H1 (cell line): ENCODE measurements at regions not wholly inside any gene's neighbourhood (a gene's known extent, or its start where the extent isn't known, plus 50 kb on each side); places are given as distances from the start of the nearest gene placed in this dataset.
A peak's percentile ranks its signal among the peaks of the same experiment; 100 is the strongest.

Experiments used
- BRCA1 ChIP-seq: IDR thresholded peaks from 2 replicates; pipeline ENCODE4 v1.6.1; 2012; ENCODE audit warnings: low read depth, low read length, improper control_type of control experiment
- CBX8 ChIP-seq: fragments of 300-800, 300-1000 bp; sonication (generic); IDR thresholded peaks from 2 replicates; pipeline ENCODE4 v1.7.1; 2016; ENCODE audit warnings: low read depth, low read length, borderline replicate concordance
- KDM1A ChIP-seq: fragments of 200-600, 300-600 bp; sonication (generic); IDR thresholded peaks from 2 replicates; pipeline ENCODE4 v1.7.1; 2016; ENCODE audit warnings: mild to moderate bottlenecking, low read length, borderline replicate concordance
- POLR2A ChIP-seq, 2 experiments: IDR thresholded peaks; 1 replicate in 1 of 2; 2 replicates in 1 of 2; pipeline ENCODE4 v1.6.1; 2011; ENCODE audit warnings: low read depth in 2 of 2, low read length in 2 of 2, mild to moderate bottlenecking in 2 of 2; ENCODE audit errors: control extremely low read depth in 1 of 2
- POLR2AphosphoS5 ChIP-seq: IDR thresholded peaks from 2 replicates; pipeline ENCODE4 v1.6.1; 2011; ENCODE audit warnings: low read depth, low read length
- SAP30 ChIP-seq: fragments of 300-600 bp; sonication (generic); IDR thresholded peaks from 2 replicates; pipeline ENCODE4 v1.7.1; 2012; ENCODE audit warnings: low read length, moderate library complexity, mild to moderate bottlenecking, inconsistent platforms; ENCODE audit not compliant: insufficient read depth, insufficient replicate concordance
- SP2 ChIP-seq: IDR thresholded peaks from 2 replicates; pipeline ENCODE4 v1.6.1; 2012; ENCODE audit warnings: mild to moderate bottlenecking, low read length, inconsistent platforms
- SP4 ChIP-seq: IDR thresholded peaks from 2 replicates; pipeline ENCODE4 v1.6.1; 2012; ENCODE audit warnings: low read length, inconsistent platforms
- SRF ChIP-seq: IDR thresholded peaks from 2 replicates; pipeline ENCODE4 v1.6.1; 2011; ENCODE audit warnings: mild to moderate bottlenecking, low read depth, low read length, moderate library complexity
- SUZ12 ChIP-seq: fragments of 200-600 bp; sonication (generic); IDR thresholded peaks from 2 replicates; pipeline ENCODE4 v1.6.1; 2012; ENCODE audit warnings: mild to moderate bottlenecking, inconsistent platforms, low read length, moderate library complexity, mixed read lengths
- TF ChIP-seq, protein P1 (sequence below): fragments of 300-600 bp; sonication (generic); IDR thresholded peaks from 2 replicates; pipeline ENCODE4 v1.7.1; 2012; ENCODE audit warnings: low read length, moderate library complexity, mild to moderate bottlenecking, inconsistent platforms; ENCODE audit not compliant: insufficient replicate concordance

DNA sequence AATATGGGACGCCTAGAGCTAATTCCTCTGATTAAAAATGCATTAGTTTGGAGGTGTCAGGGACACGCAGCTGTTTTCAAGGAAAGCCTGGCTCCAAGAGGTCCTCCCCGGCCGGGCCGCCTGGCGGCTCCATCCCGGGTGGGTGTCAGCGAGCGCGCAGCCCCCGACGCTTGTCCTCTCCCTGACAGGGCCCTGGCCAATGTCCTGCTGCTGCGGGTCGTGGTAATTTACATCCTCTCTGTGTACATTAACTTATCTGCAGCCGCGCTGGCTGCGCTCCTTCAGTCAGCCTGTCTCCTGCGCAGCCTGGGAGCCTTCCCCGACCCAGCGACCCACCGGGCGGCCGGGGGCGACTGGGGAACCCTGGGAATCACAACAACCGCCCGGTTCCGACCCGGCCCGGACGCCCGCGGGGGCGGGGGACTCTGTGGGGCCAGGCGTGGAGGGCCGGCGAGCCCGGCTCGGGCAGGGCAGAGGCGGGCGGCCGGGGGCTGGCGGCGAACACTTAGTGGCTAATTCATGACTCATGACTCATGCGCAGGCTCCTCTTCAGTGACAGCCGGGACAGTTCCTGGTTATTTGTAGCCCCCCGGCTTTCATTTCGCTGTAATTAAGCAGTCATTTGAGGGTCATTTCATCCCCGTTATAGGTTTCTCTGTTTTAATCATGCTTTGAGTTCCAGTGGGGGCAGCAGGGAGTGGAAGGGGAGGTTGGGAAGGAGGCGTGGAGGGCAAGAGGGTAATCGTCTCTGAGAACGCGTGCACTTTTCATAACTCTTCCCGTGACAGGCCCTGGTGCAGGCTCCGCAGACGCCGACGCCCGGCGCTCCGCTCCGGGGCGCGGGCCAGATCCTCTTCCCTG lies 141.9 kb upstream of the CTAGE1 start (continued):
- TF ChIP-seq, protein P1, sequence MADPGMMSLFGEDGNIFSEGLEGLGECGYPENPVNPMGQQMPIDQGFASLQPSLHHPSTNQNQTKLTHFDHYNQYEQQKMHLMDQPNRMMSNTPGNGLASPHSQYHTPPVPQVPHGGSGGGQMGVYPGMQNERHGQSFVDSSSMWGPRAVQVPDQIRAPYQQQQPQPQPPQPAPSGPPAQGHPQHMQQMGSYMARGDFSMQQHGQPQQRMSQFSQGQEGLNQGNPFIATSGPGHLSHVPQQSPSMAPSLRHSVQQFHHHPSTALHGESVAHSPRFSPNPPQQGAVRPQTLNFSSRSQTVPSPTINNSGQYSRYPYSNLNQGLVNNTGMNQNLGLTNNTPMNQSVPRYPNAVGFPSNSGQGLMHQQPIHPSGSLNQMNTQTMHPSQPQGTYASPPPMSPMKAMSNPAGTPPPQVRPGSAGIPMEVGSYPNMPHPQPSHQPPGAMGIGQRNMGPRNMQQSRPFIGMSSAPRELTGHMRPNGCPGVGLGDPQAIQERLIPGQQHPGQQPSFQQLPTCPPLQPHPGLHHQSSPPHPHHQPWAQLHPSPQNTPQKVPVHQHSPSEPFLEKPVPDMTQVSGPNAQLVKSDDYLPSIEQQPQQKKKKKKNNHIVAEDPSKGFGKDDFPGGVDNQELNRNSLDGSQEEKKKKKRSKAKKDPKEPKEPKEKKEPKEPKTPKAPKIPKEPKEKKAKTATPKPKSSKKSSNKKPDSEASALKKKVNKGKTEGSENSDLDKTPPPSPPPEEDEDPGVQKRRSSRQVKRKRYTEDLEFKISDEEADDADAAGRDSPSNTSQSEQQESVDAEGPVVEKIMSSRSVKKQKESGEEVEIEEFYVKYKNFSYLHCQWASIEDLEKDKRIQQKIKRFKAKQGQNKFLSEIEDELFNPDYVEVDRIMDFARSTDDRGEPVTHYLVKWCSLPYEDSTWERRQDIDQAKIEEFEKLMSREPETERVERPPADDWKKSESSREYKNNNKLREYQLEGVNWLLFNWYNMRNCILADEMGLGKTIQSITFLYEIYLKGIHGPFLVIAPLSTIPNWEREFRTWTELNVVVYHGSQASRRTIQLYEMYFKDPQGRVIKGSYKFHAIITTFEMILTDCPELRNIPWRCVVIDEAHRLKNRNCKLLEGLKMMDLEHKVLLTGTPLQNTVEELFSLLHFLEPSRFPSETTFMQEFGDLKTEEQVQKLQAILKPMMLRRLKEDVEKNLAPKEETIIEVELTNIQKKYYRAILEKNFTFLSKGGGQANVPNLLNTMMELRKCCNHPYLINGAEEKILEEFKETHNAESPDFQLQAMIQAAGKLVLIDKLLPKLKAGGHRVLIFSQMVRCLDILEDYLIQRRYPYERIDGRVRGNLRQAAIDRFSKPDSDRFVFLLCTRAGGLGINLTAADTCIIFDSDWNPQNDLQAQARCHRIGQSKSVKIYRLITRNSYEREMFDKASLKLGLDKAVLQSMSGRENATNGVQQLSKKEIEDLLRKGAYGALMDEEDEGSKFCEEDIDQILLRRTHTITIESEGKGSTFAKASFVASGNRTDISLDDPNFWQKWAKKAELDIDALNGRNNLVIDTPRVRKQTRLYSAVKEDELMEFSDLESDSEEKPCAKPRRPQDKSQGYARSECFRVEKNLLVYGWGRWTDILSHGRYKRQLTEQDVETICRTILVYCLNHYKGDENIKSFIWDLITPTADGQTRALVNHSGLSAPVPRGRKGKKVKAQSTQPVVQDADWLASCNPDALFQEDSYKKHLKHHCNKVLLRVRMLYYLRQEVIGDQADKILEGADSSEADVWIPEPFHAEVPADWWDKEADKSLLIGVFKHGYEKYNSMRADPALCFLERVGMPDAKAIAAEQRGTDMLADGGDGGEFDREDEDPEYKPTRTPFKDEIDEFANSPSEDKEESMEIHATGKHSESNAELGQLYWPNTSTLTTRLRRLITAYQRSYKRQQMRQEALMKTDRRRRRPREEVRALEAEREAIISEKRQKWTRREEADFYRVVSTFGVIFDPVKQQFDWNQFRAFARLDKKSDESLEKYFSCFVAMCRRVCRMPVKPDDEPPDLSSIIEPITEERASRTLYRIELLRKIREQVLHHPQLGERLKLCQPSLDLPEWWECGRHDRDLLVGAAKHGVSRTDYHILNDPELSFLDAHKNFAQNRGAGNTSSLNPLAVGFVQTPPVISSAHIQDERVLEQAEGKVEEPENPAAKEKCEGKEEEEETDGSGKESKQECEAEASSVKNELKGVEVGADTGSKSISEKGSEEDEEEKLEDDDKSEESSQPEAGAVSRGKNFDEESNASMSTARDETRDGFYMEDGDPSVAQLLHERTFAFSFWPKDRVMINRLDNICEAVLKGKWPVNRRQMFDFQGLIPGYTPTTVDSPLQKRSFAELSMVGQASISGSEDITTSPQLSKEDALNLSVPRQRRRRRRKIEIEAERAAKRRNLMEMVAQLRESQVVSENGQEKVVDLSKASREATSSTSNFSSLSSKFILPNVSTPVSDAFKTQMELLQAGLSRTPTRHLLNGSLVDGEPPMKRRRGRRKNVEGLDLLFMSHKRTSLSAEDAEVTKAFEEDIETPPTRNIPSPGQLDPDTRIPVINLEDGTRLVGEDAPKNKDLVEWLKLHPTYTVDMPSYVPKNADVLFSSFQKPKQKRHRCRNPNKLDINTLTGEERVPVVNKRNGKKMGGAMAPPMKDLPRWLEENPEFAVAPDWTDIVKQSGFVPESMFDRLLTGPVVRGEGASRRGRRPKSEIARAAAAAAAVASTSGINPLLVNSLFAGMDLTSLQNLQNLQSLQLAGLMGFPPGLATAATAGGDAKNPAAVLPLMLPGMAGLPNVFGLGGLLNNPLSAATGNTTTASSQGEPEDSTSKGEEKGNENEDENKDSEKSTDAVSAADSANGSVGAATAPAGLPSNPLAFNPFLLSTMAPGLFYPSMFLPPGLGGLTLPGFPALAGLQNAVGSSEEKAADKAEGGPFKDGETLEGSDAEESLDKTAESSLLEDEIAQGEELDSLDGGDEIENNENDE = no peak
- TF ChIP-seq SRF = no peak
- TF ChIP-seq BRCA1 = no peak
- no peak for TF ChIP-seq SP2
- TF ChIP-seq KDM1A = no peak
- TF ChIP-seq POLR2A (IDR thresholded peaks at IDR 0.05; ENCODE audit: control extremely low read depth in 1 of 2, low read depth in 2 of 2, low read length in 2 of 2) = no peak
- TF ChIP-seq POLR2AphosphoS5 = no peak
- no peak for TF ChIP-seq CBX8
- TF ChIP-seq SAP30 = no peak
- TF ChIP-seq SP4 = no peak
- TF ChIP-seq SUZ12 = peak; percentile 85
